Activated naive CD4-positive, alpha-beta T cell treated with anti-CD3 and anti-CD28 coated beads, Interleukin-2, amount 10 ng/mL, durations not matched to agents 7 days and 5 days (primary cell): ENCODE measurements at regions not wholly inside any gene's neighbourhood (a gene's known extent, or its start where the extent isn't known, plus 50 kb on each side); places are given as distances from the start of the nearest gene placed in this dataset.

ENCODE experiments used
- CTCF ChIA-PET: fragments of 350-600 bp; sonication (Branson Sonifier 250); formaldehyde crosslinking; loops from one replicate; lab custom pipeline; 2021; ENCODE audit warnings: antibody characterized with exemption; lab: Charles Lee
- DNase-seq: peaks from one replicate; pipeline ENCODE4 v3.0.0-alpha.2; 2020
- H3K27ac Mint-ChIP-seq: one replicate; pipeline ENCODE4 v1.8.0; 2021; ENCODE audit warnings: mild to moderate bottlenecking, moderate library complexity, mixed read lengths
- H3K27me3 Mint-ChIP-seq: one replicate; pipeline ENCODE4 v1.8.0; 2021; ENCODE audit warnings: mild to moderate bottlenecking, mixed read lengths
- H3K36me3 Mint-ChIP-seq: one replicate; pipeline ENCODE4 v1.8.0; 2021; ENCODE audit warnings: mixed read lengths
- H3K4me1 Mint-ChIP-seq: one replicate; pipeline ENCODE4 v1.8.0; 2021; ENCODE audit warnings: mixed read lengths
- H3K4me3 Mint-ChIP-seq: one replicate; pipeline ENCODE4 v1.8.0; 2021; ENCODE audit warnings: mild to moderate bottlenecking, moderate library complexity, mixed read lengths
- H3K9me3 Mint-ChIP-seq: one replicate; pipeline ENCODE4 v1.8.0; 2021; ENCODE audit warnings: mixed read lengths

DNA sequence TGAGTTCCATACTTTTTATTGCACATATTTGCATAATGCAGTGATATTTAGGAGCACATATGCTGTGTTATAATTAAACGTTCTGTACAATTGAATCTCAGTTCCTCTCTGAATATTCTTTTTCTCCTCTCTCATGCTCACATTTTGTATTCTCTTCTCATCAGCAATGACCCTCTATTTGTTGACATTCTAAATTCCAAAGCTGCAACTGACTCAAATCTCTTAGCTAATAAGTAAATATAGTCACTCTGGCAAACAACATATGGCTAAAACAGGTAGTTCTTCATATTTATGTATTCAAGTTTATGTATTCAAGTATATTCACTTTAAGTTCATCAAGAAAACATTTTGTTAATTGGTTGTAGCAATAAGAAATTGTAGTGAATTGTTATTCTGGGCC lies 907.4 kb upstream of the VRK2 start:
- CTCF ChIA-PET = no interaction called here
- peaks cover 4% of the 10 kb centered on the region for H3K9me3 Mint-ChIP-seq

DNA sequence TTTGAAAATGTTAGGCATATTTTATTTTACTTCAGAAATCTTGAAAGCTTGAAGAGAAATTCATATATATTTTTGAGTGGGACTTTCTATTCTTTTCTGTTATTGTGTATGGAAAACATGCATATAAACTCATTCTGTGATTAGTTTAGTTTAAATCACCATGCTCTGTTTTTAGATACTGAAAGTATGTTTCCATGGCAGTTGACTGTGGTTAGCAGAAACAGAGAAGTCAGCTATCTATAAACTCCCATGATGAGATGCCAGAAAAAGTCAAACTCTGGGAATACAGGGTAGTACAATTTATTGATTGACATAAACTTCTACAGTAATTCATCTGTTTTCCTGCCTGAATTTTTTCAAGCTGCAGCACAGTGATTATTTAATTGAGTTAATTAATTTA lies 905.3 kb upstream of the VRK2 start:
- no peak overlapping the region for H3K27ac Mint-ChIP-seq
- no peaks in the 10 kb centered on the region for H3K36me3 Mint-ChIP-seq
- no peaks in the 10 kb centered on the region for H3K4me1 Mint-ChIP-seq
- no peaks in the 10 kb centered on the region for H3K27me3 Mint-ChIP-seq
- no peak for DNase-seq
- H3K4me3 Mint-ChIP-seq = no peak overlapping the region
- H3K9me3 Mint-ChIP-seq = peaks cover 14% of the 10 kb centered on the region
- CTCF ChIA-PET = no interaction called here

More for the DNA sequence above, 907.4 kb upstream of the VRK2 start:
- Mint-ChIP-seq H3K27me3 (no peaks in the 10 kb centered on the region), H3K36me3 (no peaks in the 10 kb centered on the region), H3K4me1 (no peaks in the 10 kb centered on the region), H3K27ac (no peak overlapping the region), H3K4me3 (no peak overlapping the region)
- DNase-seq = no peak

DNA sequence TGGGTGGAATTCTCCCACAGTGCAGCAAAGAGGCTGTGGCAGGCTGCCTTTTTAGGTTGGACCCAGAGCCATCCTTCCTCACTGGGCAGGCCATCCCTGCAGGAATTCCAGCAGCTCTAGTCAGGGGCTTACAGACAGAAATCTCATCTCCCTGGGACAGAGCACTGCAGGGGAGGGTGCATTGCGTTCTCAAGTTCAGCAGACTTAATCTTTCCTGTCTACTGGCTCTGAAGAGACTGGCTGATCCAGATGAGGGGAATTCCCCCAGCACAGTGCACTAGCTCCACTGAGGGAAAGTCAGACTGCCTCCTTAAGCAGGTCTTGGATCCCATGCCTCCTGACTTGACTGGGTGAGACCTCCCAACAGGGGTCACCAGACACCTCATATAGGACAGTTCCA lies 899.7 kb upstream of the VRK2 start:
- peaks cover 37% of the 10 kb centered on the region for H3K9me3 Mint-ChIP-seq
- no peaks in the 10 kb centered on the region for H3K36me3 Mint-ChIP-seq
- no peaks in the 10 kb centered on the region for H3K4me1 Mint-ChIP-seq
- CTCF ChIA-PET = no interaction called here
- DNase-seq = no peak
- no peak overlapping the region for H3K27ac Mint-ChIP-seq
- H3K27me3 Mint-ChIP-seq = no peaks in the 10 kb centered on the region
- no peak overlapping the region for H3K4me3 Mint-ChIP-seq

DNA sequence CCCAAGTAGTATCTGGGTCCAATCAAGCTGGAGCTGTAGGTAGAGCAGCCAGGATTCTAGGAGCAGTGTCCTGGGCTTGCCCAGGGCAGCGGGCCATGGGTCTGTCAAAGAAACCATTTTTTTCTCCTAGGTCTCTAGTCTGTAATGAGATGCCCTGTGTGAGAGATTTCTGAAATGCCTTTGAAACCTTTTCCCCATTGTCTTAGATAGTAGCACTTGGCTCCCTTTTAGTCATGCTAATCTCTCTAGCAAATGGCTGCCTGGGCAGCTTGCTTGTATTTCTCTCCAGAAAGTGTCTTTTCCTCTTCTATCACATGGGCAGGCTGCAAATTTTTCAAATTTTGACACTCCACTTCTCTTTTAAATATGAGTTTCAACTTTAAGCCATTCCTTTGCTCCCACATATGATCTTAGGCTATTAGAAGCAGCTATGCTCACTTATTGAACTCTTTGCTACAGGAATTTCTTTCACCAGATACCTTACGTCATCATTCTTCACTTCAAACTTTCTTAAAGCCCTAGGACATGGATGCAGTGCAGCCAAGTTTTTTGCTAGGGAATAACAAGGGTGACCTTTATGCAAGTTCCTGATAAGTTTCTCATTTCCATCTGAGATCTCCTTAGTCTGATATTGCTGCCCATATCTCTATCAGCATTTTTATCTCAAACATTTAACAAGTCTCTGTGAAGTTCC lies 890.2 kb upstream of the VRK2 start:
- H3K36me3 Mint-ChIP-seq = no peaks in the 10 kb centered on the region
- peaks cover 15% of the 10 kb centered on the region for H3K9me3 Mint-ChIP-seq
- CTCF ChIA-PET = no interaction called here
- H3K4me1 Mint-ChIP-seq = no peaks in the 10 kb centered on the region
- no peak for DNase-seq
- H3K27ac Mint-ChIP-seq = no peak overlapping the region
- no peak overlapping the region for H3K4me3 Mint-ChIP-seq
- no peaks in the 10 kb centered on the region for H3K27me3 Mint-ChIP-seq

DNA sequence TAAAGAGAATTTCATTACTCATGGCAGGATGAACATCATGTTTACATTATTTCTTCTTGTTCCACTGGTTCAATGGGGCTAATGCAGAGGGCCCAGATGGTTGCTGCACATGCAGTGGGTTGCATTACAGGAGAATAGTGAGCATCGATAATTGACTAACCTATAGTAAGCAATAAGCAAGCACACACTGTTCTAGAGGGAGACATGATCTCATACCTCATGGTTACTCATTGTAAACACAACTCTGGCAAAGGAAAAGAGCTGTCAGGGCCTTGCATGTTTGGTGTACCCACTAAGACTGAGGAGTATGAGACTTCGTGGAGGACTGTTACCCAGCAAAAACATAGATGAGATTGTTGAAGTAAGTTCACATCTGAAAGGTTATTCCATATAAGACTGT lies 885.6 kb upstream of the VRK2 start:
- Mint-ChIP-seq H3K4me3 (no peak overlapping the region), H3K27ac (no peak overlapping the region), H3K36me3 (no peaks in the 10 kb centered on the region), H3K4me1 (no peaks in the 10 kb centered on the region), H3K9me3 (peaks cover 16% of the 10 kb centered on the region), H3K27me3 (no peaks in the 10 kb centered on the region)
- no peak for DNase-seq
- CTCF ChIA-PET = no interaction called here

DNA sequence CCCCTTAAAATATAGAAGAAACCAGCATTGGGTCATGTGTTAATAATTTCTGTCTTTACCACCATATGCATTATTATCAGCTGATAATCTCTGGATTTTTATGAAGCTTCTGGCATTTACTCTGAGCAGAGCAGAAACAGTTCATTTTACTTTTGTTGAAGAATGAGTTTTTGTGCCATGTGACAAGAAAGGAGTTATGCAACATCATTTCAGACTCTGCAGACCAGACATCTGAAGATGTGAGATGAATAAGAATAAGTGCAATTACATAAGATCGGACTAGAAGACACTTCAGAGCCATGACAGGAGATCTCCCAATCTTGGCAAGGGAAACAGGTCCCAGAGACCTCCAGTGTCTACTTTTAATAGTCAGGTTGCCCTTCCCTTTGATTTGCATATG lies 869.4 kb upstream of the VRK2 start:
- no peak for DNase-seq
- H3K36me3 Mint-ChIP-seq = no peaks in the 10 kb centered on the region
- H3K27me3 Mint-ChIP-seq = no peaks in the 10 kb centered on the region
- no peak overlapping the region for H3K27ac Mint-ChIP-seq
- no peaks in the 10 kb centered on the region for H3K4me1 Mint-ChIP-seq
- no peak overlapping the region for H3K4me3 Mint-ChIP-seq
- H3K9me3 Mint-ChIP-seq = peaks cover 9% of the 10 kb centered on the region
- CTCF ChIA-PET = no interaction called here

DNA sequence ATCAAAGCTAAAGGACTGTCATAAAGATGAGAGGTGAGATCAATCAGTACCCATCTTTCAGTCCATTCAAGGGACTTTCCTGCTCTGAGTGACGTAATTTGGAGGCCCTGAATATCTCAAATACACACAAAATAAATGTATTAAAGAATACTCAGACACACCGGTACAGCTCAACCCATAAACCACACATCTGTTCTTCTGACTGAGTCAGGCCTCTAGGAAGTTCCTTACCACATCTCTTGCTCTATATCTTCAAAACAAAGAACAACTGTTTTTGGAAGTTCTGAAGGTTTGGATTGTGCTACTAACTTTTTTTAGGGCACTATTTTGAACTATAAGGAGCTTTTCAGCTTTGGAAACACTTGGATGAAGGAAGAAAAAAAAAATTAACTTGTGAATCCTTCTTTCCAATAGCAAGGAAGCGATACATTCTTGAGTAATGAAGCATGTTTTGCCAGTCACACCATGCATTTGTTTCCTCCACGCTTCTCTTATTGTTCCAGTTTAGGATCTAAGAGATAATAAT lies 866.5 kb upstream of the VRK2 start:
- no peaks in the 10 kb centered on the region for H3K4me1 Mint-ChIP-seq
- no peak overlapping the region for H3K4me3 Mint-ChIP-seq
- H3K9me3 Mint-ChIP-seq = peaks cover 5% of the 10 kb centered on the region
- H3K27me3 Mint-ChIP-seq = no peaks in the 10 kb centered on the region
- no peak overlapping the region for H3K27ac Mint-ChIP-seq
- no peaks in the 10 kb centered on the region for H3K36me3 Mint-ChIP-seq
- CTCF ChIA-PET = no interaction called here
- no peak for DNase-seq

DNA sequence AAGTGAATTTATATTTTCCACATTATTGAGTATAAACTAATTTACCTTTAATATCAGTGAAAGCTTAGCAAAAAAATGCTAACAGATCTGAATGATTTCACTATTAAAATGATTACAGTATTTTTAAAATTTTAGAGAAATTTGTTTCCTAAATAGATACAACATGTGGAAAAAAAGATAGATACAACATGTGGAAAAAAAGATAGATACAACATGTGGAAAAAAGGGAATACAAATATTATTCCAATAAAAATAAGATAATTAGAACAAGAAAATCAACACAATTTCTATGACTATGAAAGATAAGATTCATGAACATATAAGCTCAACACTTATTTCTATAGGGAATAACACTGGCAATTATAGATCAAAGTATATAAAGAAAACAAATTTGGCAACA lies 865.9 kb upstream of the VRK2 start:
- CTCF ChIA-PET = no interaction called here
- DNase-seq = no peak
- Mint-ChIP-seq H3K36me3 (no peaks in the 10 kb centered on the region), H3K27me3 (no peaks in the 10 kb centered on the region), H3K9me3 (peaks cover 8% of the 10 kb centered on the region), H3K27ac (no peak overlapping the region), H3K4me1 (no peaks in the 10 kb centered on the region), H3K4me3 (no peak overlapping the region)

DNA sequence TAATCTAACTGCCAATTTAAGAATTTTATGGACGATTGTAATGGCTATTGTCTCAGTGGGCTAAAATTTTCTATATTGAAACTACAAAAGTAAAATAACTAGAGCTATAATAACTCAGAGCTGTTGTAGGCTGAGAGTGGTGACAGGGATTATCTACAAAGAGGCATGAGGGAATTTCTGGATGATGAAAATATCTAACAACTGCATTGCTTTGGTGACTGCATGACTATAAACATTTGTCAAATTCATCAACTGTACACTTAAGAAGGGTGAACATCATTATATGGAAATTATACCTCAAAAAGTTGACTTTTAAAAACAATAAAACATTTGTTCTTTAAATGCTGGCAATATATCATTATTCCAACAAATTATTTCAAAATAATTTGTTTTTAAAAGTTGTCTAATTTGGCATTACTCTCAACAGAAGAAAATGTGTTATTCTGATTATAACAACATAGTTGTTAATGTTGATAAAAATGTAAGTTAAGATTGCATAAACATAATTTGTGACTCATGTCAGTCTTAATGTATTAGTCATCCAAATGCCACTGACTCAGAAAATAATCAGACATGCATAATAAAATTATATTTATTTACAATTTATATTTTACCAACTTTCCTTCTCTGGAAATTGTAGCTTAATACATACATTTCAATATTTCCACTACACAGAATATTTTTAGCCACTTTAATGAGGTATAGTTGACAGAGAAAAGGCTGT lies 865.1 kb upstream of the VRK2 start:
- no peak for DNase-seq
- Mint-ChIP-seq H3K4me1 (no peaks in the 10 kb centered on the region), H3K9me3 (peaks cover 5% of the 10 kb centered on the region), H3K4me3 (no peak overlapping the region), H3K27ac (no peak overlapping the region), H3K36me3 (no peaks in the 10 kb centered on the region), H3K27me3 (no peaks in the 10 kb centered on the region)
- CTCF ChIA-PET = no interaction called here

DNA sequence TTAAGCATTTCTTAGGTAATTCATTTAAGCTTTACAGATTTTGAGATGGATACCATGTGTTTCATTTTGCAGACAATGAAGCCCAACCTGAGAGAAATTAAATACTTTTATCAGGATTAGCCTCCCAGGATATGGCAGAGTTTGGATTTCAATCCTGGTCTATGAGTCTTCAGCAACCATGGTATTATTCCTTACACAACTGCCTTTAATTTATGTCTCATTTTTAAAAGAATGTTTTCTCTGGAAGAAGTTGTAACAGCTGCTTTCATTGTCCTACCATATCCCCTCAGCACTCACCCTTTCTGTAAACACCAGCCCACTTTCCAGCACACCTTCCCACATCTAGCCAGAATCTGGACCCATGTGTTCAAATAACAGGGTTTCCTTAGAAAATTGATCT lies 863.7 kb upstream of the VRK2 start:
- no peak overlapping the region for H3K4me3 Mint-ChIP-seq
- no peaks in the 10 kb centered on the region for H3K36me3 Mint-ChIP-seq
- H3K4me1 Mint-ChIP-seq = no peaks in the 10 kb centered on the region
- no peak overlapping the region for H3K27ac Mint-ChIP-seq
- H3K9me3 Mint-ChIP-seq = peaks cover 3% of the 10 kb centered on the region
- CTCF ChIA-PET = no interaction called here
- H3K27me3 Mint-ChIP-seq = no peaks in the 10 kb centered on the region
- DNase-seq = no peak

DNA sequence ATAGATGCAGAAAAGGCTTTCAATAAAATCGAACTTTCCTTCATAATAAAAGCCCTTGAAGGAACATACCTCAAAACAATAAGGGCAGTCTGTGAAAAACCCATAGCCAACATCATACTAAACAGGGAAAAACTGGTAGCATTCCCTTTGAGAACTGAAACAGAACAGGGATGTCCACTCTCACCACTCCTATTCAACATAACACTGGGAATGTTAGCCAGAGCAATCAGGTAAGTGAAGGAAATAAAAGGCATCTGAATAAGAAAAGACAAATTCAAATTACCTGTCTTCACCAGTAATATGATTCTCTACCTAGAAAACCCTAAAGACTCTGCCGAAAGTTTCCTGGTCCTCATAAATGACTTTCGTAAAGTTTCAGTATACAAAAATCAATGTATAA lies 861.0 kb upstream of the VRK2 start:
- H3K36me3 Mint-ChIP-seq = no peaks in the 10 kb centered on the region

DNA sequence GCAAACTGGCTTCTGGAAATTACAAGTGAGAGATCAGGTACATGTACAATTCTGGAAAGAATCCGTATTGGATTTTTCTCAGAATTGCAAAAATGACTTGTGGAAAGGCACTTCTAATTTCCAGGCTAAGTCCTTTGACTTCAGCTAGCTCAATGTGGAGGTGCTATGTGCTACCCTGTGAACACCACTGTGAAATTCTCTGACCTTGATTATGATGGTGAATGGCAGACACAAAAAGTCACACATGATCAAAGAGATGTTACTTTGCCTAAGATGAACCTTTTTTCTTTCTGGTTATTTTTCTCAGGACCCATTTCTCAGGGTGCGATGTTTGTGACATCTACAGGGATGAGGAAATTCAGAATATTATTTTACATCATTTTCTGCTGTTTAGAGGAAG lies 856.6 kb upstream of the VRK2 start:
- Mint-ChIP-seq H3K27me3 (no peaks in the 10 kb centered on the region), H3K9me3 (peaks cover 7% of the 10 kb centered on the region)
- no peak for DNase-seq

More for the DNA sequence above, 861.0 kb upstream of the VRK2 start:
- Mint-ChIP-seq H3K4me1 (no peaks in the 10 kb centered on the region), H3K9me3 (peaks cover 3% of the 10 kb centered on the region), H3K27me3 (no peaks in the 10 kb centered on the region), H3K27ac (no peak overlapping the region), H3K4me3 (no peak overlapping the region)
- CTCF ChIA-PET = no interaction called here
- DNase-seq = no peak

DNA sequence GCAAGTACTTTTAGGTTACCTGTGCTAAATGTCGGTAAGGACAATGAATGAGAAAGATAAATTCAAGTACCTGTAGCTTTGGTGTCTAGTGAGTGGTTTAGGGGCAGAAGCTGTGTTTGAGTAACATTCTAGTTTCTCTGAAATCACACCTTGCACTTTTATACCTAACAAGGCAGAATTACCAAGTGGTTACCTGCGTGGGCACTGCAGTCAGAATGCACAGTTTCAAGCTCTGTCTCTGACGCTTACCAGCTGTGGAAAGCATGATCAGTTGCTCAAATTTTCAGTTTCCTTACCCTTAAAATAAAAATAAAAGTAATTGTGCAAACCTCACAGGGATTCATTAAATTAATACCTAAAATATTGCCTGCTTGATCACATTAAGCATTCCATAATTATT lies 846.9 kb upstream of the VRK2 start:
- Mint-ChIP-seq H3K36me3 (no peaks in the 10 kb centered on the region), H3K27ac (no peak overlapping the region), H3K27me3 (no peaks in the 10 kb centered on the region), H3K4me3 (no peak overlapping the region), H3K4me1 (no peaks in the 10 kb centered on the region), H3K9me3 (peaks cover 15% of the 10 kb centered on the region)
- DNase-seq = no peak
- CTCF ChIA-PET = no interaction called here

More for the DNA sequence above, 856.6 kb upstream of the VRK2 start:
- Mint-ChIP-seq H3K27ac (no peak overlapping the region), H3K4me1 (no peaks in the 10 kb centered on the region), H3K4me3 (no peak overlapping the region), H3K36me3 (no peaks in the 10 kb centered on the region)
- CTCF ChIA-PET = no interaction called here

DNA sequence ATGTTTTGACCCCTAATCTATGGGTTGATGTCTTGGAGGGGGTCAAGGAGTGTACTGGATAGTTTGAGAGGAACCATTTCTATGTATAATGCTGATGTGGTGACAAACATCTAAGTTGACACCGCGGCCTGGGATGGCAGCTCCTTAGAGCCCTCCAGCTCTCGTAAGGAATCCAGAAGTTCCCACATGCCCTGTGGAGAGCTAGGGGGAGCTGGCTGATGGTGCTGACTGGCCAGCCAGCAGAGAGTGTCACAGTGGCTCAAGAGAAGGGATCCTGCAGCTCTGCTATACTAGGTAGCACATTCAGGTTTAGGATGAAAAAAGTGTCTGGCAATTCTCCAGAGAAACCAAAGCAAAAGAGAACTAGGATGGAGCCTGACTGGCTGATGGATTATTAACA lies 842.2 kb upstream of the VRK2 start:
- CTCF ChIA-PET = no interaction called here
- no peak overlapping the region for H3K27ac Mint-ChIP-seq
- peaks cover 4% of the 10 kb centered on the region for H3K9me3 Mint-ChIP-seq
- no peak overlapping the region for H3K4me3 Mint-ChIP-seq
- no peaks in the 10 kb centered on the region for H3K4me1 Mint-ChIP-seq
- no peaks in the 10 kb centered on the region for H3K27me3 Mint-ChIP-seq
- H3K36me3 Mint-ChIP-seq = no peaks in the 10 kb centered on the region
- no peak for DNase-seq

DNA sequence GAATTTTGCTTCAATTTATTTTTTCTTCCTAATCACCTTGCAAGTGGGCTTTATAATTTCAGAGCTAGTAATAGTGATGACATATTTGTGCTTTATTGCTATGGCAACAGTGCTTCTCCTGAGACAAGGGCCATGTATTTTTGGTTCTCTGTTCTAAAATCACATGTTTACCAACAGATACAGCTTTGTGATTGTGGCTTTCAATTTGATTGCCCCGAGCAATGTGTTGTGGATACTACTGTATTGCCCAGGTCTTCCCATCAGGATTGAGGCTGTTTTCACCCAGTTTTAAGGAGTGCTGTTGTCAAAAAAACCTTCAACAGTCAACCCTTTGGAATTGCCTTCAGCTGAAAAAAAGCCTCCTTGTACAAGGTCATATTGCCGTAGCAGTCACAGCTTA lies 841.4 kb upstream of the VRK2 start:
- no peak for DNase-seq
- Mint-ChIP-seq H3K9me3 (peaks cover 4% of the 10 kb centered on the region), H3K27ac (no peak overlapping the region), H3K36me3 (no peaks in the 10 kb centered on the region), H3K4me1 (no peaks in the 10 kb centered on the region), H3K27me3 (no peaks in the 10 kb centered on the region), H3K4me3 (no peak overlapping the region)
- CTCF ChIA-PET = no interaction called here
